ENCODE measurements at regions not wholly inside any gene's neighbourhood (a gene's known extent, or its start where the extent isn't known, plus 50 kb on each side); places are given as distances from the start of the nearest gene placed in this dataset.

GRCh38 chr6:68052234-68052633 lies 582.8 kb upstream of the ADGRB3 start:
- Histone ChIP-seq H3K27ac (no peak overlapping the region), H3K27me3 (replicated peaks) (no peaks in the 10 kb centered on the region), H3K4me3 (ENCODE audit: low read depth, low read length) (no peak overlapping the region), H3K36me3 (replicated peaks) (no peaks in the 10 kb centered on the region)
- in situ Hi-C loops (cut with HindIII; ENCODE audit: low pct_ligation_motif_present, low sequenced_read_pairs), result no loop called here
- no peak for DNase-seq
- TF ChIP-seq CTCF (IDR thresholded peaks at IDR 0.05; ENCODE audit: low read depth, low read length, missing control alignments), result no peak

GRCh38 chr6:68049562-68049961 lies 585.5 kb upstream of the ADGRB3 start:
- no peak for DNase-seq
- Histone ChIP-seq H3K36me3 (replicated peaks) (no peaks in the 10 kb centered on the region), H3K27ac (no peak overlapping the region), H3K4me3 (ENCODE audit: low read depth, low read length) (no peak overlapping the region), H3K27me3 (replicated peaks) (no peaks in the 10 kb centered on the region)
- no peak for TF ChIP-seq CTCF (IDR thresholded peaks at IDR 0.05; ENCODE audit: low read depth, low read length, missing control alignments)
- in situ Hi-C loops (cut with HindIII; ENCODE audit: low pct_ligation_motif_present, low sequenced_read_pairs), result no loop called here

GRCh38 chr6:68046756-68047155 lies 588.3 kb upstream of the ADGRB3 start:
- Histone ChIP-seq H3K27ac (no peak overlapping the region), H3K4me3 (ENCODE audit: low read depth, low read length) (no peak overlapping the region), H3K27me3 (replicated peaks) (no peaks in the 10 kb centered on the region), H3K36me3 (replicated peaks) (no peaks in the 10 kb centered on the region)
- no peak for TF ChIP-seq CTCF (IDR thresholded peaks at IDR 0.05; ENCODE audit: low read depth, low read length, missing control alignments)
- DNase-seq, result no peak
- in situ Hi-C loops (cut with HindIII; ENCODE audit: low pct_ligation_motif_present, low sequenced_read_pairs), result no loop called here

- Histone ChIP-seq H3K27ac (no peak overlapping the region), H3K4me3 (ENCODE audit: low read depth, low read length) (no peak overlapping the region), H3K36me3 (replicated peaks) (no peaks in the 10 kb centered on the region), H3K27me3 (replicated peaks) (no peaks in the 10 kb centered on the region)
- DNase-seq, result no peak
- in situ Hi-C loops (cut with HindIII; ENCODE audit: low pct_ligation_motif_present, low sequenced_read_pairs), result no loop called here
- TF ChIP-seq CTCF (IDR thresholded peaks at IDR 0.05; ENCODE audit: low read depth, low read length, missing control alignments), result no peak
Observed at GRCh38 chr6:68046302-68046701, 588.8 kb upstream of the ADGRB3 start.

- in situ Hi-C loops (cut with HindIII; ENCODE audit: low pct_ligation_motif_present, low sequenced_read_pairs), result no loop called here
- TF ChIP-seq CTCF (IDR thresholded peaks at IDR 0.05; ENCODE audit: low read depth, low read length, missing control alignments), result no peak
- Histone ChIP-seq H3K36me3 (replicated peaks) (no peaks in the 10 kb centered on the region), H3K27me3 (replicated peaks) (no peaks in the 10 kb centered on the region), H3K27ac (no peak overlapping the region), H3K4me3 (ENCODE audit: low read depth, low read length) (no peak overlapping the region)
- DNase-seq, result no peak
Observed at GRCh38 chr6:68045193-68045592, 589.9 kb upstream of the ADGRB3 start.

- no peak for DNase-seq
- Histone ChIP-seq H3K36me3 (replicated peaks) (no peaks in the 10 kb centered on the region), H3K4me3 (ENCODE audit: low read depth, low read length) (no peak overlapping the region), H3K27ac (no peak overlapping the region), H3K27me3 (replicated peaks) (no peaks in the 10 kb centered on the region)
- no peak for TF ChIP-seq CTCF (IDR thresholded peaks at IDR 0.05; ENCODE audit: low read depth, low read length, missing control alignments)
- in situ Hi-C loops (cut with HindIII; ENCODE audit: low pct_ligation_motif_present, low sequenced_read_pairs), result no loop called here
Observed at GRCh38 chr6:68044264-68044663, 590.8 kb upstream of the ADGRB3 start.

Data from brain microvascular endothelial cell (primary cell).